Endothelial cell of umbilical vein (primary cell): ENCODE measurements at regions not wholly inside any gene's neighbourhood (a gene's known extent, or its start where the extent isn't known, plus 50 kb on each side); places are given as distances from the start of the nearest gene placed in this dataset.
A peak's percentile ranks its signal among the peaks of the same experiment; 100 is the strongest.

Experiments used
- BruUV-seq: library from RNA; stranded (reverse); fragments of 400-500 nt; replicated peaks from 2 replicates; lab custom pipeline; 2021; lab: Mats Ljungman, UMichigan
- CTCF ChIA-PET: fragments of 300-600, 350-600 bp; sonication (Branson Sonifier 250); formaldehyde crosslinking; loops from one replicate; lab custom pipeline; 2021; ENCODE audit warnings: antibody characterized with exemption, inconsistent platforms; lab: Charles Lee
- POLR2A ChIA-PET: fragments of 300-600, 350-600 bp; sonication (Branson Sonifier 250); formaldehyde crosslinking; loops from one replicate; lab custom pipeline; 2021; ENCODE audit warnings: antibody characterized with exemption, inconsistent platforms; lab: Charles Lee
- DNase-seq: peaks from one replicate; pipeline ENCODE4 v3.0.0-alpha.2; 2011; ENCODE audit warnings: low read depth, low spot score
- FAIRE-seq: peaks from 2 replicates; lab custom pipeline; 2011; peaks lifted over from hg19 to GRCh38; lab: Jason Lieb, UNC
- H2AFZ ChIP-seq: 2 replicates; pipeline ENCODE4 v1.6.0; 2012; ENCODE audit warnings: low read depth, low read length, control low read depth, inconsistent platforms
- H3K27ac ChIP-seq: 2 replicates; pipeline ENCODE4 v1.5.1; 2011; ENCODE audit warnings: low read depth, mild to moderate bottlenecking, control low read depth, low read length, moderate library complexity; ENCODE audit not compliant: insufficient read depth
- H3K27me3 ChIP-seq, 2 experiments: 2 replicates each; pipeline versions ENCODE4 v1.6.0 to v1.6.1; 2011; ENCODE audit warnings: low read length in 2 of 2, mixed read lengths in 1 of 2; ENCODE audit not compliant: control insufficient read depth in 2 of 2, insufficient read depth in 2 of 2
- H3K36me3 ChIP-seq, 2 experiments: 2 replicates in 1 of 2; 3 replicates in 1 of 2; pipeline ENCODE4 v1.5.1; 2011; ENCODE audit warnings: low read length in 2 of 2, mild to moderate bottlenecking in 1 of 2, moderate library complexity in 1 of 2; ENCODE audit not compliant: control insufficient read depth in 2 of 2, insufficient read depth in 2 of 2; ENCODE audit errors: extremely low read depth in 1 of 2
- H3K4me1 ChIP-seq: 3 replicates; pipeline ENCODE4 v1.5.1; 2011; ENCODE audit warnings: mild to moderate bottlenecking, low read length; ENCODE audit not compliant: control insufficient read depth, insufficient read depth; ENCODE audit errors: extremely low read depth
- H3K4me2 ChIP-seq: 2 replicates; pipeline ENCODE4 v1.6.1; 2011; ENCODE audit warnings: low read length, control low read depth, mixed read lengths; ENCODE audit not compliant: insufficient read depth
- H3K4me3 ChIP-seq, 3 experiments: fragments of 200-600 bp in 1 of 3; sonication (generic), shearing (Covaris generic) in 1 of 3; replicated peaks in 1 of 3; 2 replicates each; pipeline ENCODE4 v1.5.1; 2011 to 2016; ENCODE audit warnings: control low read depth in 3 of 3, low read length in 3 of 3, mild to moderate bottlenecking in 2 of 3, inconsistent platforms in 1 of 3, low read depth in 1 of 3, moderate library complexity in 1 of 3; ENCODE audit not compliant: insufficient read depth in 1 of 3
- H3K79me2 ChIP-seq: 2 replicates; pipeline ENCODE4 v1.6.0; 2012; ENCODE audit warnings: low read length, inconsistent platforms; ENCODE audit not compliant: control insufficient read depth, insufficient read depth
- H3K9ac ChIP-seq: replicated peaks from 2 replicates; pipeline ENCODE3; 2011; ENCODE audit warnings: low read length, control low read depth; ENCODE audit not compliant: insufficient read depth; ENCODE audit errors: extremely low read depth
- H3K9me1 ChIP-seq: replicated peaks from 3 replicates; pipeline ENCODE4 v1.6.0; 2011; ENCODE audit warnings: mild to moderate bottlenecking, low read length; ENCODE audit not compliant: control insufficient read depth, insufficient read depth; ENCODE audit errors: extremely low read depth
- H3K9me3 ChIP-seq: replicated peaks from 2 replicates; pipeline ENCODE4 v1.5.1; 2012; ENCODE audit warnings: low read length, inconsistent platforms; ENCODE audit not compliant: control insufficient read depth, insufficient read depth
- H4K20me1 ChIP-seq: replicated peaks from 2 replicates; pipeline ENCODE3; 2011; ENCODE audit warnings: mild to moderate bottlenecking, low read length; ENCODE audit not compliant: control insufficient read depth, insufficient read depth; ENCODE audit errors: extremely low read depth
- CTCF ChIP-seq, 2 donors: IDR thresholded peaks; 1 replicate in 1 of 2; 2 replicates in 1 of 2; pipeline ENCODE4 v1.5.1; 2011; ENCODE audit warnings: low read length in 2 of 2, mild to moderate bottlenecking in 2 of 2, moderate library complexity in 2 of 2, control low read depth in 1 of 2, inconsistent platforms in 1 of 2, low read depth in 1 of 2; ENCODE audit not compliant: insufficient read depth in 1 of 2; ENCODE audit errors: extremely low read depth in 1 of 2
- EZH2 ChIP-seq: IDR thresholded peaks from 2 replicates; pipeline ENCODE4 v1.6.1; 2012; ENCODE audit warnings: borderline replicate concordance, low read depth, mild to moderate bottlenecking, moderate library complexity, low read length, inconsistent platforms; ENCODE audit not compliant: severe bottlenecking
- FOS ChIP-seq: IDR thresholded peaks from 2 replicates; pipeline ENCODE4 v1.6.1; 2011; ENCODE audit warnings: mild to moderate bottlenecking, low read length, moderate library complexity, borderline replicate concordance; ENCODE audit not compliant: insufficient read depth
- GATA2 ChIP-seq: IDR thresholded peaks from 2 replicates; pipeline ENCODE4 v1.7.0; 2011; ENCODE audit warnings: low read depth, mild to moderate bottlenecking, moderate library complexity, mixed read lengths, low read length; ENCODE audit not compliant: insufficient read length, insufficient read depth
- JUN ChIP-seq: IDR thresholded peaks from 2 replicates; pipeline ENCODE4 v1.6.1; 2011; ENCODE audit warnings: borderline replicate concordance, low read depth; ENCODE audit not compliant: insufficient read length, insufficient read depth
- MAX ChIP-seq: IDR thresholded peaks from 2 replicates; pipeline ENCODE4 v1.6.1; 2011; ENCODE audit not compliant: insufficient read depth, insufficient read length
- MYC ChIP-seq: IDR thresholded peaks from one replicate; pipeline ENCODE4 v1.6.1; 2011; ENCODE audit warnings: mild to moderate bottlenecking, low read depth, low read length
- POLR2A ChIP-seq: IDR thresholded peaks from 2 replicates; pipeline ENCODE4 v1.6.1; 2012; ENCODE audit warnings: low read depth, mild to moderate bottlenecking, control low read depth, low read length
- POLR2AphosphoS5 ChIP-seq: IDR thresholded peaks from 2 replicates; pipeline ENCODE4 v1.6.1; 2012; ENCODE audit warnings: low read depth, mild to moderate bottlenecking, control low read depth, low read length, moderate library complexity; ENCODE audit not compliant: insufficient read depth
- dilution Hi-C: fragments of 300-500 bp; cut with MboI; formaldehyde crosslinking; loops from one replicate; pipeline ENCODE4 v1.15.0; 2019; ENCODE audit warnings: low sequenced_read_pairs; ENCODE audit not compliant: extremely low pct_ligation_motif_present
- intact Hi-C: fragments of 100-400 bp; cut with micrococcal nuclease; formaldehyde crosslinking; loops from one replicate; pipeline ENCODE4 v1.10.0; 2022

- CTCF ChIA-PET: interaction anchor here (1.2 to 1.5 kb wide), 4 partner anchors 25 to 128 kb away, joined by 3 to 6 read pairs (median 4); no protein-coding TSS in a partner anchor
- Histone ChIP-seq H2AFZ (peak overlapping the region; percentile 80), H3K79me2 (no peaks in the 10 kb centered on the region), H3K4me1 (peaks cover 15% of the 10 kb centered on the region), H3K4me3 (peak overlapping the region in 1 of 3 experiments; percentile 5), H3K27ac (peak overlapping the region; percentile 93), H3K4me2 (peak overlapping the region; percentile 65), H3K27me3 (no peaks in the 10 kb centered on the region), H3K9me3 (no peaks in the 10 kb centered on the region), H3K9ac (peak overlapping the region; percentile 71), H3K36me3 (no peaks in the 10 kb centered on the region), H4K20me1 (no peaks in the 10 kb centered on the region), H3K9me1 (no peaks in the 10 kb centered on the region)
- BruUV-seq: TSS peak; percentile 86
- DNase-seq (peak; percentile 65), FAIRE-seq (peak; percentile 46)
- intact Hi-C loops (loop anchor here (1.0 to 5.0 kb wide), 2 partner anchors 31 to 231 kb away; partner anchors contain the start of gene ATL2), dilution Hi-C loops (no loop called here)
- TF ChIP-seq POLR2A (no peak), EZH2 (no peak), FOS (no peak), GATA2 (no peak), POLR2AphosphoS5 (peak; percentile 35)
- POLR2A ChIA-PET: interaction anchor here (0.7 kb wide), 2 partner anchors 40 to 288 kb away, joined by 4 to 12 read pairs; no protein-coding TSS in a partner anchor
These were observed 70.4 kb upstream of the CYP1B1 start for GRCh38 chr2:38146275-38146906.

- intact Hi-C loops: loop anchor here (5.0 kb wide), 1 partner anchor 232 kb away; the partner anchor contains the start of gene ATL2
- no peak overlapping the region for H3K4me2 ChIP-seq
These were observed 69.3 kb upstream of the CYP1B1 start for GRCh38 chr2:38145236-38145635.

More at GRCh38 chr2:38145236-38145635, 69.3 kb upstream of the CYP1B1 start:
- no peak overlapping the region for H3K9ac ChIP-seq
- no peaks in the 10 kb centered on the region for H3K36me3 ChIP-seq
- DNase-seq: no peak
- CTCF ChIA-PET: no interaction called here
- H3K27ac ChIP-seq: no peak overlapping the region
- H2AFZ ChIP-seq: no peak overlapping the region
- no peak overlapping the region for H3K4me3 ChIP-seq
- no peaks in the 10 kb centered on the region for H3K79me2 ChIP-seq
- no peaks in the 10 kb centered on the region for H3K27me3 ChIP-seq
- H3K9me3 ChIP-seq: no peaks in the 10 kb centered on the region
- no peak for FAIRE-seq
- dilution Hi-C loops: no loop called here
- no TSS peak for BruUV-seq
- no peaks in the 10 kb centered on the region for H4K20me1 ChIP-seq
- no peaks in the 10 kb centered on the region for H3K9me1 ChIP-seq
- TF ChIP-seq POLR2A: no peak
- TF ChIP-seq FOS: no peak
- no peak for TF ChIP-seq CTCF (IDR thresholded peaks at IDR 0.05; ENCODE audit: extremely low read depth in 1 of 2, insufficient read depth in 1 of 2, low read depth in 1 of 2, low read length in 2 of 2)
- TF ChIP-seq MYC: no peak
- no peak for TF ChIP-seq GATA2
- TF ChIP-seq MAX: no peak
- no peak for TF ChIP-seq JUN
- TF ChIP-seq POLR2AphosphoS5: no peak
- no peak for TF ChIP-seq EZH2
- peaks cover 15% of the 10 kb centered on the region for H3K4me1 ChIP-seq
- POLR2A ChIA-PET: no interaction called here
